ENCODE measurements at regions not wholly inside any gene's neighbourhood (a gene's known extent, or its start where the extent isn't known, plus 50 kb on each side); places are given as distances from the start of the nearest gene placed in this dataset.

- DNase-seq (ENCODE audit: low spot score in 2 of 2) (no peak), ATAC-seq (replicated peaks; ENCODE audit: extremely low read depth, poor library complexity, severe bottlenecking) (no peak)
- no peak overlapping the region for H3K27ac Mint-ChIP-seq (ENCODE audit: low read depth)
- no peaks in the 10 kb centered on the region for H3K4me1 Mint-ChIP-seq
- H3K4me3 Mint-ChIP-seq = no peak overlapping the region
- H3K27me3 Mint-ChIP-seq = no peaks in the 10 kb centered on the region
- H3K9me3 Mint-ChIP-seq = peaks cover 30% of the 10 kb centered on the region
- peaks cover 5% of the 10 kb centered on the region for H3K36me3 Mint-ChIP-seq (ENCODE audit: insufficient read depth)
Measured at GRCh38 chr14:62439210-62439609, 606.0 kb downstream of the KCNH5 start.

- H3K27ac Mint-ChIP-seq (ENCODE audit: low read depth) = no peak overlapping the region
- ATAC-seq (replicated peaks; ENCODE audit: extremely low read depth, poor library complexity, severe bottlenecking) (no peak), DNase-seq (ENCODE audit: low spot score in 2 of 2) (no peak)
- no peak overlapping the region for H3K4me3 Mint-ChIP-seq
- peaks cover 18% of the 10 kb centered on the region for H3K9me3 Mint-ChIP-seq
- H3K36me3 Mint-ChIP-seq (ENCODE audit: insufficient read depth) = no peaks in the 10 kb centered on the region
- no peaks in the 10 kb centered on the region for H3K27me3 Mint-ChIP-seq
- H3K4me1 Mint-ChIP-seq = no peaks in the 10 kb centered on the region
Measured at GRCh38 chr14:62443796-62444195, 601.5 kb downstream of the KCNH5 start.

GRCh38 chr14:62445570-62445969 lies 599.7 kb downstream of the KCNH5 start:
- no peak overlapping the region for H3K4me3 Mint-ChIP-seq

GRCh38 chr14:62451221-62451620 lies 594.0 kb downstream of the KCNH5 start:
- Mint-ChIP-seq H3K4me1 (no peaks in the 10 kb centered on the region), H3K9me3 (peaks cover 25% of the 10 kb centered on the region), H3K4me3 (no peak overlapping the region), H3K27ac (ENCODE audit: low read depth) (no peak overlapping the region), H3K36me3 (ENCODE audit: insufficient read depth) (no peaks in the 10 kb centered on the region), H3K27me3 (no peaks in the 10 kb centered on the region)
- no peak for DNase-seq (ENCODE audit: low spot score in 2 of 2)
- ATAC-seq (replicated peaks; ENCODE audit: extremely low read depth, poor library complexity, severe bottlenecking) = no peak

More at GRCh38 chr14:62445570-62445969, 599.7 kb downstream of the KCNH5 start:
- Mint-ChIP-seq H3K9me3 (peaks cover 17% of the 10 kb centered on the region), H3K27ac (ENCODE audit: low read depth) (no peak overlapping the region), H3K36me3 (ENCODE audit: insufficient read depth) (no peaks in the 10 kb centered on the region), H3K27me3 (no peaks in the 10 kb centered on the region), H3K4me1 (no peaks in the 10 kb centered on the region)
- no peak for DNase-seq (ENCODE audit: low spot score in 2 of 2)
- ATAC-seq (replicated peaks; ENCODE audit: extremely low read depth, poor library complexity, severe bottlenecking) = no peak

GRCh38 chr14:62453226-62453625 lies 592.0 kb downstream of the KCNH5 start:
- no peaks in the 10 kb centered on the region for H3K27me3 Mint-ChIP-seq
- no peaks in the 10 kb centered on the region for H3K36me3 Mint-ChIP-seq (ENCODE audit: insufficient read depth)
- no peaks in the 10 kb centered on the region for H3K4me1 Mint-ChIP-seq
- H3K4me3 Mint-ChIP-seq = no peak overlapping the region
- no peak overlapping the region for H3K27ac Mint-ChIP-seq (ENCODE audit: low read depth)
- DNase-seq (ENCODE audit: low spot score in 2 of 2) (no peak), ATAC-seq (replicated peaks; ENCODE audit: extremely low read depth, poor library complexity, severe bottlenecking) (no peak)
- peaks cover 25% of the 10 kb centered on the region for H3K9me3 Mint-ChIP-seq

GRCh38 chr14:62455446-62455845 lies 589.8 kb downstream of the KCNH5 start:
- Mint-ChIP-seq H3K9me3 (peaks cover 19% of the 10 kb centered on the region), H3K4me1 (no peaks in the 10 kb centered on the region)
- no peak for DNase-seq (ENCODE audit: low spot score in 2 of 2)

GRCh38 chr14:62462988-62463387 lies 582.3 kb downstream of the KCNH5 start:
- ATAC-seq (replicated peaks; ENCODE audit: extremely low read depth, poor library complexity, severe bottlenecking) (no peak), DNase-seq (ENCODE audit: low spot score in 2 of 2) (no peak)
- Mint-ChIP-seq H3K4me1 (no peaks in the 10 kb centered on the region), H3K27ac (ENCODE audit: low read depth) (no peak overlapping the region), H3K27me3 (no peaks in the 10 kb centered on the region), H3K9me3 (peaks cover 25% of the 10 kb centered on the region), H3K36me3 (ENCODE audit: insufficient read depth) (no peaks in the 10 kb centered on the region), H3K4me3 (no peak overlapping the region)

More at GRCh38 chr14:62455446-62455845, 589.8 kb downstream of the KCNH5 start:
- no peaks in the 10 kb centered on the region for H3K27me3 Mint-ChIP-seq
- H3K4me3 Mint-ChIP-seq = no peak overlapping the region
- no peaks in the 10 kb centered on the region for H3K36me3 Mint-ChIP-seq (ENCODE audit: insufficient read depth)
- ATAC-seq (replicated peaks; ENCODE audit: extremely low read depth, poor library complexity, severe bottlenecking) = no peak
- no peak overlapping the region for H3K27ac Mint-ChIP-seq (ENCODE audit: low read depth)

GRCh38 chr14:62468946-62469345 lies 576.3 kb downstream of the KCNH5 start:
- Mint-ChIP-seq H3K4me1 (no peaks in the 10 kb centered on the region), H3K4me3 (no peak overlapping the region), H3K27ac (ENCODE audit: low read depth) (no peak overlapping the region), H3K27me3 (no peaks in the 10 kb centered on the region), H3K36me3 (ENCODE audit: insufficient read depth) (no peaks in the 10 kb centered on the region), H3K9me3 (peaks cover 26% of the 10 kb centered on the region)
- ATAC-seq (replicated peaks; ENCODE audit: extremely low read depth, poor library complexity, severe bottlenecking) = no peak
- DNase-seq (ENCODE audit: low spot score in 2 of 2) = no peak

- H3K27ac Mint-ChIP-seq (ENCODE audit: low read depth) = no peak overlapping the region
- H3K36me3 Mint-ChIP-seq (ENCODE audit: insufficient read depth) = no peaks in the 10 kb centered on the region
- ATAC-seq (replicated peaks; ENCODE audit: extremely low read depth, poor library complexity, severe bottlenecking) = no peak
- H3K4me3 Mint-ChIP-seq = no peak overlapping the region
- DNase-seq (ENCODE audit: low spot score in 2 of 2) = no peak
- no peaks in the 10 kb centered on the region for H3K4me1 Mint-ChIP-seq
- H3K27me3 Mint-ChIP-seq = no peaks in the 10 kb centered on the region
- H3K9me3 Mint-ChIP-seq = peaks cover 9% of the 10 kb centered on the region
Measured at GRCh38 chr14:62470935-62471334, 574.3 kb downstream of the KCNH5 start.

GRCh38 chr14:62491146-62491545 lies 554.1 kb downstream of the KCNH5 start:
- Mint-ChIP-seq H3K27ac (ENCODE audit: low read depth) (no peak overlapping the region), H3K4me3 (no peak overlapping the region), H3K36me3 (ENCODE audit: insufficient read depth) (no peaks in the 10 kb centered on the region), H3K9me3 (peaks cover 9% of the 10 kb centered on the region), H3K27me3 (no peaks in the 10 kb centered on the region), H3K4me1 (no peaks in the 10 kb centered on the region)
- DNase-seq (ENCODE audit: low spot score in 2 of 2) (no peak), ATAC-seq (replicated peaks; ENCODE audit: extremely low read depth, poor library complexity, severe bottlenecking) (no peak)

- ATAC-seq (replicated peaks; ENCODE audit: extremely low read depth, poor library complexity, severe bottlenecking) (no peak), DNase-seq (ENCODE audit: low spot score in 2 of 2) (no peak)
- Mint-ChIP-seq H3K9me3 (peaks cover 28% of the 10 kb centered on the region), H3K36me3 (ENCODE audit: insufficient read depth) (no peaks in the 10 kb centered on the region), H3K27me3 (no peaks in the 10 kb centered on the region), H3K4me3 (no peak overlapping the region), H3K27ac (ENCODE audit: low read depth) (no peak overlapping the region), H3K4me1 (no peaks in the 10 kb centered on the region)
Measured at GRCh38 chr14:62497708-62498107, 547.5 kb downstream of the KCNH5 start.

- no peaks in the 10 kb centered on the region for H3K27me3 Mint-ChIP-seq
- DNase-seq (ENCODE audit: low spot score in 2 of 2) (no peak), ATAC-seq (replicated peaks; ENCODE audit: extremely low read depth, poor library complexity, severe bottlenecking) (no peak)
- peaks cover 24% of the 10 kb centered on the region for H3K9me3 Mint-ChIP-seq
- no peak overlapping the region for H3K27ac Mint-ChIP-seq (ENCODE audit: low read depth)
- H3K4me1 Mint-ChIP-seq = no peaks in the 10 kb centered on the region
- no peaks in the 10 kb centered on the region for H3K36me3 Mint-ChIP-seq (ENCODE audit: insufficient read depth)
- no peak overlapping the region for H3K4me3 Mint-ChIP-seq
Measured at GRCh38 chr14:62501021-62501750, 544.1 kb downstream of the KCNH5 start.

GRCh38 chr14:62505045-62505444 lies 540.2 kb downstream of the KCNH5 start:
- no peak for DNase-seq (ENCODE audit: low spot score in 2 of 2)
- no peaks in the 10 kb centered on the region for H3K27me3 Mint-ChIP-seq
- H3K27ac Mint-ChIP-seq (ENCODE audit: low read depth) = no peak overlapping the region
- H3K4me3 Mint-ChIP-seq = no peak overlapping the region
- H3K9me3 Mint-ChIP-seq = peaks cover 17% of the 10 kb centered on the region
- no peaks in the 10 kb centered on the region for H3K36me3 Mint-ChIP-seq (ENCODE audit: insufficient read depth)
- no peaks in the 10 kb centered on the region for H3K4me1 Mint-ChIP-seq
- ATAC-seq (replicated peaks; ENCODE audit: extremely low read depth, poor library complexity, severe bottlenecking) = no peak

All from central memory CD8-positive, alpha-beta T cell (primary cell).